Hepatocyte (in vitro differentiated cells): ENCODE measurements at regions not wholly inside any gene's neighbourhood (a gene's known extent, or its start where the extent isn't known, plus 50 kb on each side); places are given as distances from the start of the nearest gene placed in this dataset.

Experiments
- CTCF ChIP-seq: fragments of 200-600 bp; sonication (generic); IDR thresholded peaks from 2 replicates; pipeline ENCODE4 v1.5.1; 2016; ENCODE audit warnings: antibody characterized with exemption, mild to moderate bottlenecking; ENCODE audit not compliant: poor library complexity
- EZH2phosphoT487 ChIP-seq: fragments of 200-600 bp; sonication (generic); IDR thresholded peaks from one replicate; pipeline ENCODE4 v1.6.1; 2018; ENCODE audit warnings: antibody characterized with exemption, mild to moderate bottlenecking, low read depth, moderate library complexity; ENCODE audit not compliant: unreplicated experiment, severe bottlenecking

- TF ChIP-seq CTCF = no peak
- TF ChIP-seq EZH2phosphoT487 = no peak
Observed at GRCh38 chr1:188466539-188466938, 1637.8 kb downstream of the PLA2G4A start.
